ENCODE measurements at regions not wholly inside any gene's neighbourhood (a gene's known extent, or its start where the extent isn't known, plus 50 kb on each side); places are given as distances from the start of the nearest gene placed in this dataset.

- no peak for DNase-seq (ENCODE audit: low read depth, low spot score)
- ChIA-PET RAD21 (ENCODE audit: unreplicated experiment) (no interaction called here), SMC1A (ENCODE audit: uncharacterized antibody, unreplicated experiment) (no interaction called here), CTCF (no interaction called here), POLR2A (no interaction called here)
- Histone ChIP-seq H3K9ac (ENCODE audit: control insufficient read depth, insufficient read depth, low read length) (no peak overlapping the region), H4K20me1 (ENCODE audit: control insufficient read depth, insufficient read depth) (no peaks in the 10 kb centered on the region), H2AFZ (ENCODE audit: control insufficient read depth, low read depth, low read length) (no peak overlapping the region), H3K27me3 (replicated peaks in 1 of 2; ENCODE audit: control insufficient read depth in 2 of 2, insufficient read depth in 2 of 2, low read length in 1 of 2) (no peaks in the 10 kb centered on the region), H3K9me3 (replicated peaks; ENCODE audit: control insufficient read depth, insufficient read depth, low read length) (no peaks in the 10 kb centered on the region), H3K79me2 (ENCODE audit: control insufficient read depth, insufficient read depth, low read length) (no peaks in the 10 kb centered on the region), H3K27ac (ENCODE audit: control insufficient read depth, insufficient read depth) (no peak overlapping the region), H3K4me3 (no peak overlapping the region), H3K4me1 (ENCODE audit: control insufficient read depth, insufficient read depth, low read length) (no peaks in the 10 kb centered on the region), H3K36me3 (ENCODE audit: control insufficient read depth in 2 of 2, insufficient read depth in 2 of 2, low read length in 1 of 2) (no peaks in the 10 kb centered on the region), H3K4me2 (ENCODE audit: control insufficient read depth, insufficient read depth) (no peak overlapping the region)
- no peak for FAIRE-seq
- WGBS (ENCODE audit: insufficient coverage, insufficient replicate concordance, low lambda C conversion rate, missing lambda C conversion rate): 53% methylated on average over 6 of the region's 6 CpGs
- in situ Hi-C loops (cut with MboI) (no loop called here), intact Hi-C loops (cut with micrococcal nuclease; ENCODE audit: unreplicated experiment) (no loop called here)
- no peak for TF ChIP-seq POLR2AphosphoS5 (IDR thresholded peaks at IDR 0.05; ENCODE audit: low read length)
- TF ChIP-seq RUNX3 (IDR thresholded peaks at IDR 0.05; ENCODE audit: low read length): no peak
- TF ChIP-seq SPI1 (IDR thresholded peaks at IDR 0.05; ENCODE audit: borderline replicate concordance, insufficient read depth, low read depth, low read length): no peak
- TF ChIP-seq SUZ12 (IDR thresholded peaks at IDR 0.05; ENCODE audit: unreplicated experiment): no peak
- TF ChIP-seq STAT1 (conservative IDR thresholded peaks at IDR 0.05): no peak
- no peak for TF ChIP-seq PKNOX1 (IDR thresholded peaks at IDR 0.05)
- no peak for TF ChIP-seq E2F4 (IDR thresholded peaks at IDR 0.05; ENCODE audit: low read depth, low read length)
- TF ChIP-seq SMC3 (IDR thresholded peaks at IDR 0.05; ENCODE audit: borderline replicate concordance, low read length): no peak
- TF ChIP-seq ZZZ3 (IDR thresholded peaks at IDR 0.05; ENCODE audit: control insufficient read depth, insufficient read length, low read depth): no peak
- TF ChIP-seq E2F8 (IDR thresholded peaks at IDR 0.05; ENCODE audit: low read depth, partially characterized antibody): no peak
- no peak for TF ChIP-seq NR2C1 (IDR thresholded peaks at IDR 0.05)
- TF ChIP-seq WRNIP1 (IDR thresholded peaks at IDR 0.05; ENCODE audit: borderline replicate concordance, low read depth, low read length): no peak
- no TSS peak for BruUV-seq (replicated peaks)
- ATAC-seq: no peak
Observed at GRCh38 chr16:26913851-26914250, 152.9 kb upstream of the C16orf82 start.

Measured in GM12878 (cell line).